GM21825 (cell line): ENCODE measurements at regions not wholly inside any gene's neighbourhood (a gene's known extent, or its start where the extent isn't known, plus 50 kb on each side); places are given as distances from the start of the nearest gene placed in this dataset.
"Not testable (repeated sequence)": the region's sequence is repeated elsewhere in the genome, so short reads cannot be mapped to it uniquely, and the experiment has no call there.

Source experiments
- ATAC-seq: cut with Tn5 transposase; IDR thresholded peaks from one replicate; pipeline ENCODE4 v1.9.1; 2021; ENCODE audit warnings: mild to moderate bottlenecking, moderate library complexity; ENCODE audit not compliant: unreplicated experiment

DNA sequence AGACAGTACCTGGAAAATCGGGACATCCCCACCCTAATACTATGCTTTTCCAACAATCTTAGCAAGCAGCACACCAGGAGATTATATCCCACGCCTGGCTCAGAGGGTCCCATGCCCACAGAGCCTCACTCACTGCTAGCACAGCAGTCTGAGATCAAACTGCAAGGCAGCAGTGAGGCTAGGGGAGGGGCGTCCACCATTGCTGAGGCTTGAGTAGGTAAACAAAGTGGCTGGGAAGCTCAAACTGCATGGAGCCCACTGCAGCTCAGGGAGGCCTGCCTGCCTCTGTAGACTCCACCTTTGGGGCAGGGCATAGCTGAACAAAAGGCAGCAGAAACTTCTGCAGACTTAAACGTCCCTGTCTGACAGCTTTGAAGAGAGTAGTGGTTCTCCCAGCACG lies 275.5 kb downstream of the IKZF2 start:
- not testable (repeated sequence) for ATAC-seq

- ATAC-seq = no peak
Measured at GRCh38 chr2:212873256-212873655, 278.2 kb downstream of the IKZF2 start.

- ATAC-seq = no peak
Measured at GRCh38 chr2:212871597-212871996, 279.8 kb downstream of the IKZF2 start.

GRCh38 chr2:212864186-212864585 lies 287.2 kb downstream of the IKZF2 start:
- no peak for ATAC-seq

- ATAC-seq = no peak
Measured at GRCh38 chr2:212863185-212863588, 288.2 kb downstream of the IKZF2 start.

DNA sequence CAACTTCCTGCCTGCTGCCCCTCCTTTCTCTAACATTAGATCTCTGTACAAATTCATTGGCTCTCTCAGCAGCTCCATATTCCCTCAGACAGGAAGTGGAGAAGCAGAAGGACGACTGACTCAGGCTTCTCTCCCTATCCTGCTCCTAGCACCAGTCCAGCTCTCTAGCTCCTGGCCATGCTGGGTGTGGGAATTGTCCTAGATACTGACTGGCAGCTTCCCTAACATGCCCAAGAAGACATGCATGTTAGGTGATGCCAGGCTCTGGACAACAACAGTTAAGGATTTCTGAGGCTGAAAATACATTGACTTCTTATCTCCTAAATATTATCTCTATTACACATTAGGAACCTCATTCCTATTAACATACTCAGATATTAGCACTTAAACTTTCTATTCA lies 292.9 kb downstream of the IKZF2 start:
- no peak for ATAC-seq

GRCh38 chr2:212854771-212855170 lies 296.6 kb downstream of the IKZF2 start:
- no peak for ATAC-seq

DNA sequence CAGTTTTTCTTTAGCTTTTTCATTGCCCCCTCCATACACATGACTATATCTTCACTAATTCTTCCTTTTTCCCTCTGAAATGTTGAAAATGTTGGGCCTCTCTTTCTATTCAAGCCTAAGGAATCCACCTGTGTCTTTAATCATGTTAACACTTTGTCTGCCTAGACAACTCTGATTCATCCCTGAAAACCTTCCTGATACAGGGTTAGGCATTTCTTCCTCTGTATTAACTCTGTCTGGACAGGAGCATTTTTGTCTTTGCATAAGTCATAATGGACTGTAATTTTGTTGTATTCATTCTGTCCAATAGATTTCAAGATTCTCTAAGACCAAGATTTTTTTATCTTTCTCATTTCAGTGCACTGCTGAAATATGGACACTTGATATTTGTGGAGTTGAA lies 297.3 kb downstream of the IKZF2 start:
- ATAC-seq = no peak

DNA sequence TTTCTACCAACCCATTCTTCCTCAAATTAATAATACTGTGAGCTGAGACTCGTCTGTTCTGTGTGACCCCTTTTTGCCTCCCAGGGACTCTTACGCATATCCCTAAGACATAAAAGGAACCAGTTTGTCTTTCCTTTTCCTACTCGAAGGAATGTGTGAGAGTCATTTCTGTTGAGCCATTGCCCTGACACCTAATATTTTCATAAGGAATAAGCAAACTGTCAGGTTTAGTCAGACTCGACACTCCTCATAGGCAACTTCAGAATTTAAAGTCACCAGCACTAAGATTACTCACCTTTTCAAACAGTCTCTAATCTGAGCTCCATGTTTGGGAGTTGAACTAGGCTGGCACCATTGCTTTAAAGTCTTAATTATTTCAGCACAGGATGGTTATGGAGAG lies 305.5 kb downstream of the IKZF2 start:
- ATAC-seq = no peak

DNA sequence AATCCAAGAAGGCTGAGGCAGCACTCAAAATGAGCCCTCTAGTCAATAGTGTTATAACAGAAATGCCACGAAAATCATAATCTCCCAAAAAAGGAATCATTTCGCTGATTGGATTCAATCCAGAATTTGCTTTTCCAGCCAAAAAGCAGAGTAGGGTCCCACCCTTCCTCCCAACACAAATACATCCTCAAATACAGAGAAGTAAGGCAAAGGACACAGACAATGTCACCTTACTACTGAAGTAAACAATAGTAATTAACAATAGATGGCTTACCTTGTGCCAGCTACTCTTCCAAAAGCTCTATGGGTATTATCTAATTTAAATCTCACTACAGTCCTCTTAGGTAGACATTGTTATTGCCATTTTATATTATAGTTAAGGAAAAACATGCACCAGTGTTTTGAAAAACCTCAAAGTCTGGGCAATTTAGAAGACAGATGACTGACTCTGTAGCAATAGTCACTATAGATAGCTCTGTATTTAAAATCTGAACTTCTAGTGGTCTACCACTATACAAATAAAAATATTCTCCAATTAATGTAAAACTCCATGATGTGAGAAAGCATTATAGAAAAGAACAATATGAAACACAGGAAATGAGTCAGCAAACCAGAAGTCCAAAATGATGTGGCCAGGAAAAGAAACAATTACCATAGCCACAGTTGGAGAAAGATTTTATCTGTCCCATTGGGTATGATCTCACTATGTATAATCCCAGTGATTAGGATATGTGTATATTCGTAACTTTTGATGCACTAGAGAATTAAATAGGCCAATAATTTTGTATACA lies 305.0 kb upstream of the ERBB4 start:
- ATAC-seq = no peak

DNA sequence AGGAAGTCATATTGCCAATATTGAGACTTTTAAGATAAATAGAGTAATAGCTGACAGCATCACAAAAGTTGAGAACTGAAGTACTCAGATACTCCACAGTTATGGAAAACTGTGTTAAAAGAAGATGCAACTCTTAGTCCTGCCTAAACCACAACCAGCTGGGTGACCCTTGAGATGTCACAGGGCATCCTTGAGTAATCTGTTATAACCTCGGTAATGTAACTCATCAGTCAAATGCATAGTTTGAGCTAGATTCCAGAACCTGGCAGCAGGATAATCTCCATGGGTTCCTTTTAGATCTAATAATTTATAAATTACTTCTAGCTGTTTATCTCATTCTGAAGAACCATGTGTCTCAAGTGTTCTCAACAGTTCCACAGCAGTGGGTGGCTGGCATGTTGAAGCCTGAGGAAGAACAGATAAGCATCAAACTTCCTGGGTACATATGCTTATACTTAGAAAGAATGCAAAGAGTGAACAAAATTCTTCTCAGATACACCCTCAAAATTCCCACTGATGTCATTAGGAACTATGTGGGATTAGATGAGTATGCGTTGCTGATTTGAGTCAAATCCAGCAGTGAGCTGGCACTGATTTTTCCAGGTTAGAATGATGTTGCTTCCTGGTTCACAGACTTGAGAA lies 304.1 kb upstream of the ERBB4 start:
- no peak for ATAC-seq

GRCh38 chr2:212841460-212841859 lies 302.9 kb upstream of the ERBB4 start:
- no peak for ATAC-seq

- no peak for ATAC-seq
Measured at GRCh38 chr2:212832211-212833195, 293.9 kb upstream of the ERBB4 start.

DNA sequence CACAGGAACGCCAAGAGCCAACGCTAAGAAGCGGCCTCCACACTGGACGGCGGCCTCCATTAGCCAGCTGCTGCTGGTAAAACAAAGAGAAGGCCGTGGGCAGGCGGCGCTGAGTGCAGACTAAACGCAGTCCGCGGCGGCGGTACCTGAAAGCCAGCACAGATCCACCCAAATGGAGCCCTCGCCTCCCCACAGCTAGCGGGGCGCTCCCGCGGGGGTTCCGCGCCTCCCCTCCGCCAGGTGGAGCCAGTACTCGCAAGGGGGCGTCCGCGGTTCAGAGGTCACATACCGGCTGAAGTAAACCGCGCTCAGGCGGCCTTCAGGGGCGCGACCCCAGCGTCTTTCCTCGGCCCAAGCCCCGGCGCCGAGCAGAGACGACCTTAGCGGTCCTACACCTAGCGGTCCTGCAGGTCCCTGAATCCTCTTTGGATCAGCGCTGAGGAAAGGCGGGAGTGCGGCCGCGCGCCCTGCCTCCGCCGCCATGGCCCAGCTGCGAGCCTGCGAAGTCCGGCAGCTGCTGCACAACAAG lies 293.1 kb upstream of the ERBB4 start:
- no peak for ATAC-seq

GRCh38 chr2:212816267-212816666 lies 277.7 kb upstream of the ERBB4 start:
- ATAC-seq = no peak

- ATAC-seq = no peak
Measured at GRCh38 chr2:212815453-212815852, 276.9 kb upstream of the ERBB4 start.

DNA sequence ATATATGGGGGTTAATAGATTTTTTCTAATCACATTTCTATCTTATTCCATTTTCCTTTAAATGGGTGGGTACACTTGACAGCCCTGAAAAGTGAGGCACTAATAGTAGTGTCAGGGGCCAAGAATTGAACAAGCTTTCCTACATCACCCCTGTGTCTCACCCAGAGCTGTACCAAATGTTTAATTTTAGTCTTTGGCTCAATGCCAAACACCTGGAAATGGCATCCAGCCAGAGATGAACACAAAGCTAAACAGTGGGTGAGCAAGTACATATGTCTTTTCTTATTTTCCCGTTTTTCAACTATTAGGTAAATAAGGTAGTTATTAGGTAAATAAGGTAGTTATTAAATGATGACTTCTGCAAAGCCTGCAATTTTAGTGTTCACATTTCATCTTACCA lies 276.3 kb upstream of the ERBB4 start:
- no peak for ATAC-seq

DNA sequence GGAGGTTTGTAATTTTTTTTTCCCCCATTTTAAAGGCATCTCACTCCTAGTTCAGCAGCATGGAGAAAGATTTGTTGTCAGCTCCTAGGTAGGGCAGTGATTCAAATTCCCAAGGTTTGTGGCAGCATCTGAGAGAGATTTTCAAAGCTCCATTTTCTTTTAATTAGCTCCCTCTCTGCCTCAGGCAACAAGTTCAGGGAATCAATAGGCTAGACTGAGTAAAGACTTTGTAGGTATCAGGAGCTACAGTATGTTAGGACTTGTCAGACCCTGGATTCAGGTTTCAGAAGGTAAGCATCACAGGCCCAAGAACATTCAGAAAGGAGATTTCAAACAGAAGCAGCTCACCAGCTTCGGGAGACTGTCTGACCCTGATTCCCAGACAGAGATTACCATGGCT lies 273.3 kb upstream of the ERBB4 start:
- ATAC-seq = no peak

- no peak for ATAC-seq
Measured at GRCh38 chr2:212811036-212811805, 272.6 kb upstream of the ERBB4 start.

- no peak for ATAC-seq
Measured at GRCh38 chr2:212797484-212798205, 259.0 kb upstream of the ERBB4 start.
